ENCODE measurements at regions not wholly inside any gene's neighbourhood (a gene's known extent, or its start where the extent isn't known, plus 50 kb on each side); places are given as distances from the start of the nearest gene placed in this dataset.
A peak's percentile ranks its signal among the peaks of the same experiment; 100 is the strongest.

DNA sequence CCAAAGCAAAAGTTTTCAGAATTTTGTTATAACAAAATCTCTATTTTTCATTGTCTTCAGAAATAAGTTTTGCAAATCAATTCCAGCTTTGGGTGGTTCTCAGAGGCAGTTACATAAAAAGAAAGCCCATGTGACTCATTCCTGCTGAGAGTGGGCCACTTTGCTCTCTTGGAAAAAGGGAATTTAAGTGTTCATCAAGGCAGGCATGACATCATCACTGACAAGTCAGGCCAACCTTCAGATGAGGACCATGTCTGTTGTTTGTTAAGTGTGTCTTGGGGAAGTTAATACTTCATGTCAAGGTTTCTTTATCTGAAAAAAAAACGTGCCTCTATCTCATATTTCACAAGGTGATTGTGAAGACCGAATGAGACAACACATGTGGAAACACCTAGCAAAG is 519.8 kb upstream of the TMPO start:
- no peak for TF ChIP-seq EP300 (IDR thresholded peaks at IDR 0.05)
- TF ChIP-seq, protein P1, sequence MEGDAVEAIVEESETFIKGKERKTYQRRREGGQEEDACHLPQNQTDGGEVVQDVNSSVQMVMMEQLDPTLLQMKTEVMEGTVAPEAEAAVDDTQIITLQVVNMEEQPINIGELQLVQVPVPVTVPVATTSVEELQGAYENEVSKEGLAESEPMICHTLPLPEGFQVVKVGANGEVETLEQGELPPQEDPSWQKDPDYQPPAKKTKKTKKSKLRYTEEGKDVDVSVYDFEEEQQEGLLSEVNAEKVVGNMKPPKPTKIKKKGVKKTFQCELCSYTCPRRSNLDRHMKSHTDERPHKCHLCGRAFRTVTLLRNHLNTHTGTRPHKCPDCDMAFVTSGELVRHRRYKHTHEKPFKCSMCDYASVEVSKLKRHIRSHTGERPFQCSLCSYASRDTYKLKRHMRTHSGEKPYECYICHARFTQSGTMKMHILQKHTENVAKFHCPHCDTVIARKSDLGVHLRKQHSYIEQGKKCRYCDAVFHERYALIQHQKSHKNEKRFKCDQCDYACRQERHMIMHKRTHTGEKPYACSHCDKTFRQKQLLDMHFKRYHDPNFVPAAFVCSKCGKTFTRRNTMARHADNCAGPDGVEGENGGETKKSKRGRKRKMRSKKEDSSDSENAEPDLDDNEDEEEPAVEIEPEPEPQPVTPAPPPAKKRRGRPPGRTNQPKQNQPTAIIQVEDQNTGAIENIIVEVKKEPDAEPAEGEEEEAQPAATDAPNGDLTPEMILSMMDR (IDR thresholded peaks at IDR 0.05): no peak
- no peak for TF ChIP-seq POLR2A (IDR thresholded peaks at IDR 0.05)
- no peaks in the 10 kb centered on the region for H3K4me1 ChIP-seq
- no peak for DNase-seq (ENCODE audit: low spot score in 2 of 2)
- no peak overlapping the region for H3K27ac ChIP-seq
- H3K9me3 ChIP-seq: peaks cover 0 to 12% (median 0%) of the 10 kb centered on the region in 4 donors
- no peaks in the 10 kb centered on the region for H3K27me3 ChIP-seq
- no peaks in the 10 kb centered on the region for H3K36me3 ChIP-seq
- WGBS, 2 donors: 47 to 55% methylated on average over 2 of the region's 2 CpGs
- no peak overlapping the region for H3K4me3 ChIP-seq

DNA sequence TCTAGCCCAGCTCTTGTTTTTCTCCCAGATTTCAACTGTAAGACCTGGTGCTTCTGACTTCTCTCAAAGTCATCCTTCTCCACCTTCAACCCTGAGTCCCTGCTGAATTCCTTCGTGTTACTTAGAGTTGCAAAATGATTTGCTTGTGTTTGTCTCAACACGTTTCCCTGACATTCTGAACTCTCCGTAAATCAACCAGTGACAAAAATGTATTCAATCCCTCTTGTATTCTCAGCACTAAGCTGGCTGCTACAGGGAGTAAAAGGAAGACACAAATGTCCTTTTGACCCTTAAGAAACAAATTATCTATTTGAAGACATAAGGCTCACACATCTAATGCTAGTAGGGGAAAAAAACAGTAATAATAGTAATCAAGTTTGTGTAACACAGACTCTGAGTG is 514.0 kb upstream of the TMPO start:
- Histone ChIP-seq H3K27ac (no peak overlapping the region), H3K27me3 (no peaks in the 10 kb centered on the region), H3K36me3 (no peaks in the 10 kb centered on the region), H3K4me3 (no peak overlapping the region), H3K4me1 (no peaks in the 10 kb centered on the region), H3K9me3 (no peaks in the 10 kb centered on the region)
- DNase-seq (ENCODE audit: low spot score in 2 of 2): no peak
- TF ChIP-seq EP300 (IDR thresholded peaks at IDR 0.05) (no peak), POLR2A (IDR thresholded peaks at IDR 0.05) (no peak)
- TF ChIP-seq, protein P1 (IDR thresholded peaks at IDR 0.05): no peak
- WGBS, 2 donors: 46% methylated on average over 3 of the region's 3 CpGs

DNA sequence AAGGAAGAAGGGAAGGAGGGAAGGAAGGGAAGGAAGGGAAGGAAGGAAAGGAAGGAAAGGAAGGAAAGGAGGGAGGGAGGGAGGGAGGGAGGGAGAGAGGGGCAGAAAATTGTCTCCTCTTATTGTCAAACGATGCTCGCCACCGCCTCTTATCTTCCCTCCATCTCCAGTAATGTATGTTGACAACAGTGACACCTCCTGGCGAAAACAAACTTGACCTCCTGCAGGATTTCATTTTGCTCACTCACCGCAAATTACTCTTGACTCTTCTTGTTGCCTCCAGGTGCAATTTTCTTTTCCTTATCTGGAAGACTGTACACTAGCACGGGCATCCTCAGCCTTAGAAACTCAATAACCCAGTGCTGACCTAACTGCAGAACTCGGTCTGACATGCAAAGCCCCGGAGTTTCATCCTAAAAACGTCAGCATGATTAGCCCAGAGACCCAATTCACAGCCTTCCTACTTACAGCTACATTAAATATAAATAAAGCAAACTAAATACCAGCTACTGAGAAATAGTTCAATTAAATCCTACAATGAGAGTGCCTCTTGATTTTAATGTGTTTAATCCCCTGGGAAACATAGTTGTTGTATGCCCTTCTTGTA is 512.4 kb upstream of the TMPO start:
- H3K9me3 ChIP-seq: no peaks in the 10 kb centered on the region
- peak in 1 of 2 donors; percentile 52 for DNase-seq (ENCODE audit: low spot score in 2 of 2)
- H3K27ac ChIP-seq: no peak overlapping the region
- WGBS, 2 donors: 19 to 24% methylated on average over 9 of the region's 9 CpGs
- no peaks in the 10 kb centered on the region for H3K36me3 ChIP-seq
- H3K4me3 ChIP-seq: no peak overlapping the region
- H3K27me3 ChIP-seq: no peaks in the 10 kb centered on the region
- H3K4me1 ChIP-seq: no peaks in the 10 kb centered on the region
- no peak for TF ChIP-seq POLR2A (IDR thresholded peaks at IDR 0.05)
- TF ChIP-seq, protein P1 (IDR thresholded peaks at IDR 0.05): peak in 4 of 5 experiments; percentile 13 to 36 (median 23)
- no peak for TF ChIP-seq EP300 (IDR thresholded peaks at IDR 0.05)

DNA sequence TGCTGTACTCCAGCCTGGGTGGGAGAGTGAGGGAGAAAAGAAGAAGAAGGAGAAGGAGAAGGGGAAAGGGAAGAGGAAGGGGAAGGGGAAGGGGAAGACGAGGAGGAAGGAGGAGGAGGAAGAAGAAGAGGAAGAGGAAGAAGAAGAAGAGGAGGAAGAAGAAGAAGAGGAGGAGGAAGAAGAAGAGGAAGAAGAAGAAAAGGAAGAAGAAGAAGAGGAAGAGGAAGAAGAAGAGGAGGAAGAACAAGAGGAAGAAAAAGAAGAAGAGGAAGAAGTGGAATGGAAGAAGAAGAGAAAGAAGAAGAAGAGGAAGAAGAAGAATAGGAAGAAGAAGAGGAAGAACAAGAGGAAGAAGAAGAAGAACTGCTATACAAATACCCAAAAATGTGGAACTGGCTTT is 507.4 kb upstream of the TMPO start:
- no peak overlapping the region for H3K27ac ChIP-seq
- H3K4me3 ChIP-seq: no peak overlapping the region
- TF ChIP-seq POLR2A (IDR thresholded peaks at IDR 0.05): no peak
- TF ChIP-seq EP300 (IDR thresholded peaks at IDR 0.05): no peak
- TF ChIP-seq, protein P1 (IDR thresholded peaks at IDR 0.05): no peak
- 57 to 91% methylated on average over 1 of the region's 1 CpG for WGBS, 2 donors
- H3K4me1 ChIP-seq: no peaks in the 10 kb centered on the region
- H3K27me3 ChIP-seq: no peaks in the 10 kb centered on the region
- no peaks in the 10 kb centered on the region for H3K36me3 ChIP-seq
- no peaks in the 10 kb centered on the region for H3K9me3 ChIP-seq
- no peak for DNase-seq (ENCODE audit: low spot score in 2 of 2)

DNA sequence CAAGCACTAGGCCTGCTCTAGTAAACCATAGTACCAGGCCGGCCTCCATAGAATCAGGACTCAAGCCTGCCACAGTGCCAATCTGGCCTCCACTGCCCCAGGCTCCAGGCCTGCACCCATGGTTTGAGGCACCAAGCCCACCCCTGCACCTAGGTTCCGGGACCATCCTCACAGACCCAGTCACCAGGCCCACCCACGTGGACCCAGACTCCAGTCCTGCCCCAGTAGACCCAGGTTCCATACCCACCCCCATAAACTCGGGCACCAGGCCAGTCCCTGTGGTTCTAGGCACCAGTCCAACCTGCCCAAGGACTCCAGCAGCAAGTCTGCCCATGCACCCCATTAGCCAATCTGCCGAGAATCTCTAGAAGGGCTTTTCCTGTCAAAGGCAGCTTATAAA is 501.8 kb upstream of the TMPO start:
- Histone ChIP-seq H3K4me1 (no peaks in the 10 kb centered on the region), H3K27me3 (no peaks in the 10 kb centered on the region), H3K4me3 (no peak overlapping the region), H3K9me3 (peaks cover 0 to 6% (median 0%) of the 10 kb centered on the region in 4 donors), H3K27ac (no peak overlapping the region), H3K36me3 (no peaks in the 10 kb centered on the region)
- TF ChIP-seq, protein P1 (IDR thresholded peaks at IDR 0.05): no peak
- no peak for TF ChIP-seq EP300 (IDR thresholded peaks at IDR 0.05)
- no peak for TF ChIP-seq POLR2A (IDR thresholded peaks at IDR 0.05)
- WGBS, 2 donors: 79 to 90% methylated on average over 5 of the region's 5 CpGs
- DNase-seq (ENCODE audit: low spot score in 2 of 2): no peak

All from tibial nerve (tissue), 4 donors.